ENCODE measurements at regions not wholly inside any gene's neighbourhood (a gene's known extent, or its start where the extent isn't known, plus 50 kb on each side); places are given as distances from the start of the nearest gene placed in this dataset.

DNA sequence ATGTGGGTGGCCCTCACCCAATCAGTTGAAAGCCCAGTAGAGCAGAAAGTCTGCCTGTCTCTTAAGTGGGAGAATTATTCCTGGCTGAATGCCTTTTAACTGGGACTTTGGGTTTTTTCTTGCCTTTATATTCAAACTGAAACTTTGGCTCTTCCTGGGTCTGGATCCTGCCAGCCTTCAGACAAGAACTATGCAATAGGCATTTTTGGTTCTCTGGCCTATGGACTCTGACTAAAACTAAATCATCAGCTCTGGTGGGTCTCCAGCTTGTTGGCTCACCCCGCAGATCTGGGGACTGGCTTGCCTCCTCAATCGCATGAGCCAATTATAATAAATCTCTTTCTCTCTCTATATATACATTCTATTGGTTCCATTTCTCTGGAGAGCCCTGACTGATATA is 173.0 kb upstream of the IGF1 start:
- Histone ChIP-seq H3K36me3 (ENCODE audit: control insufficient read depth, insufficient read depth, low read length) (no peaks in the 10 kb centered on the region), H3K4me1 (ENCODE audit: control insufficient read depth, insufficient read depth, low read length) (no peaks in the 10 kb centered on the region), H3K9me3 (ENCODE audit: control insufficient read depth, insufficient read depth, low read depth, low read length) (no peaks in the 10 kb centered on the region), H3K4me3 (ENCODE audit: low read depth in 2 of 2, low read length in 2 of 2) (no peak overlapping the region), H3K27me3 (ENCODE audit: control insufficient read depth, insufficient read depth, low read length) (no peaks in the 10 kb centered on the region), H3K27ac (ENCODE audit: low read length) (no peak overlapping the region)
- POLR2A ChIA-PET = no interaction called here
- intact Hi-C loops (cut with micrococcal nuclease; ENCODE audit: unreplicated experiment) (no loop called here), in situ Hi-C loops (cut with HindIII; ENCODE audit: low pct_unique_long_range_greater_than_20kb, low sequenced_read_pairs) (no loop called here)
- TF ChIP-seq, protein P1, sequence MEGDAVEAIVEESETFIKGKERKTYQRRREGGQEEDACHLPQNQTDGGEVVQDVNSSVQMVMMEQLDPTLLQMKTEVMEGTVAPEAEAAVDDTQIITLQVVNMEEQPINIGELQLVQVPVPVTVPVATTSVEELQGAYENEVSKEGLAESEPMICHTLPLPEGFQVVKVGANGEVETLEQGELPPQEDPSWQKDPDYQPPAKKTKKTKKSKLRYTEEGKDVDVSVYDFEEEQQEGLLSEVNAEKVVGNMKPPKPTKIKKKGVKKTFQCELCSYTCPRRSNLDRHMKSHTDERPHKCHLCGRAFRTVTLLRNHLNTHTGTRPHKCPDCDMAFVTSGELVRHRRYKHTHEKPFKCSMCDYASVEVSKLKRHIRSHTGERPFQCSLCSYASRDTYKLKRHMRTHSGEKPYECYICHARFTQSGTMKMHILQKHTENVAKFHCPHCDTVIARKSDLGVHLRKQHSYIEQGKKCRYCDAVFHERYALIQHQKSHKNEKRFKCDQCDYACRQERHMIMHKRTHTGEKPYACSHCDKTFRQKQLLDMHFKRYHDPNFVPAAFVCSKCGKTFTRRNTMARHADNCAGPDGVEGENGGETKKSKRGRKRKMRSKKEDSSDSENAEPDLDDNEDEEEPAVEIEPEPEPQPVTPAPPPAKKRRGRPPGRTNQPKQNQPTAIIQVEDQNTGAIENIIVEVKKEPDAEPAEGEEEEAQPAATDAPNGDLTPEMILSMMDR (IDR thresholded peaks at IDR 0.05) = no peak
- TF ChIP-seq TCF7L2 (IDR thresholded peaks at IDR 0.05; ENCODE audit: low read depth, low read length) (no peak), SIN3A (IDR thresholded peaks at IDR 0.05; ENCODE audit: borderline replicate concordance, insufficient read depth, low read depth, low read length) (no peak), POLR2AphosphoS5 (IDR thresholded peaks at IDR 0.05; ENCODE audit: low read depth, low read length) (no peak)
- TF ChIP-seq, protein P2, sequence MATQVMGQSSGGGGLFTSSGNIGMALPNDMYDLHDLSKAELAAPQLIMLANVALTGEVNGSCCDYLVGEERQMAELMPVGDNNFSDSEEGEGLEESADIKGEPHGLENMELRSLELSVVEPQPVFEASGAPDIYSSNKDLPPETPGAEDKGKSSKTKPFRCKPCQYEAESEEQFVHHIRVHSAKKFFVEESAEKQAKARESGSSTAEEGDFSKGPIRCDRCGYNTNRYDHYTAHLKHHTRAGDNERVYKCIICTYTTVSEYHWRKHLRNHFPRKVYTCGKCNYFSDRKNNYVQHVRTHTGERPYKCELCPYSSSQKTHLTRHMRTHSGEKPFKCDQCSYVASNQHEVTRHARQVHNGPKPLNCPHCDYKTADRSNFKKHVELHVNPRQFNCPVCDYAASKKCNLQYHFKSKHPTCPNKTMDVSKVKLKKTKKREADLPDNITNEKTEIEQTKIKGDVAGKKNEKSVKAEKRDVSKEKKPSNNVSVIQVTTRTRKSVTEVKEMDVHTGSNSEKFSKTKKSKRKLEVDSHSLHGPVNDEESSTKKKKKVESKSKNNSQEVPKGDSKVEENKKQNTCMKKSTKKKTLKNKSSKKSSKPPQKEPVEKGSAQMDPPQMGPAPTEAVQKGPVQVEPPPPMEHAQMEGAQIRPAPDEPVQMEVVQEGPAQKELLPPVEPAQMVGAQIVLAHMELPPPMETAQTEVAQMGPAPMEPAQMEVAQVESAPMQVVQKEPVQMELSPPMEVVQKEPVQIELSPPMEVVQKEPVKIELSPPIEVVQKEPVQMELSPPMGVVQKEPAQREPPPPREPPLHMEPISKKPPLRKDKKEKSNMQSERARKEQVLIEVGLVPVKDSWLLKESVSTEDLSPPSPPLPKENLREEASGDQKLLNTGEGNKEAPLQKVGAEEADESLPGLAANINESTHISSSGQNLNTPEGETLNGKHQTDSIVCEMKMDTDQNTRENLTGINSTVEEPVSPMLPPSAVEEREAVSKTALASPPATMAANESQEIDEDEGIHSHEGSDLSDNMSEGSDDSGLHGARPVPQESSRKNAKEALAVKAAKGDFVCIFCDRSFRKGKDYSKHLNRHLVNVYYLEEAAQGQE (IDR thresholded peaks at IDR 0.05; ENCODE audit: insufficient read depth in 1 of 2, low read depth in 2 of 2, low read length in 1 of 2) = no peak
- DNase-seq (ENCODE audit: low read depth, low spot score) = no peak
- ATAC-seq = no peak
- CTCF ChIA-PET = no interaction called here
- no TSS peak for BruUV-seq (replicated peaks)

DNA sequence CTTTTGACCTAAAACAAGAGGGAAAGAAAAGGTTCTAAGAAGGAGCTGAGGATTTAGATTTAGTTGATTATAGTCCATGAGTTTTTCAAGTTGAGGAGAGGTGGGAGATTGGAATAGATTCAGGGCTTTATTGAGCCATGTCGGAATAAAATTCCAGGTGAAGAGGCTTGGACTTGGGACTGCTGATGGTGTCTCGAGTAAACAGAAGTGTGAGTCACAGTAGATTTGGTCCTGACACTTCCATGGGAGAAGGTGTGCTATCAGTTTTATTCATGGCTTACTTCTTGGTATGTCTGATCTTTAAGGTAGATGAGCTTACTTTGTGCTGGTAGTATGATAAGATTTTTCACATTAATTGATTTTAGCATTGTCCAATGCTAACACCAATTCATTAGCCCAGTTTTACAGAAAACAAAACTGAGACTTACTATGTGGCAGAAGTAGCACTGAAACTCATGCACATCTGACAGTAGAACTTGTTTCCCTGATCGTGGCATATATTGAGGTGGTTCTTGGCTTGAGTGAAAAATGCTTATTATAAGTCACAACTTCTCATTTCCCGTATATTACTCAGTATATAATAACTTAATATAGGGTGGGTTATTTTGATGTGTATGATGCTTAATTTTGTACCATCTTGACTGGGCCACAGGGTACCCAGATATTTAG is 172.4 kb upstream of the IGF1 start:
- Histone ChIP-seq H3K27me3 (ENCODE audit: control insufficient read depth, insufficient read depth, low read length) (no peaks in the 10 kb centered on the region), H3K9me3 (ENCODE audit: control insufficient read depth, insufficient read depth, low read depth, low read length) (no peaks in the 10 kb centered on the region), H3K4me3 (ENCODE audit: low read depth in 2 of 2, low read length in 2 of 2) (no peak overlapping the region), H3K36me3 (ENCODE audit: control insufficient read depth, insufficient read depth, low read length) (no peaks in the 10 kb centered on the region), H3K4me1 (ENCODE audit: control insufficient read depth, insufficient read depth, low read length) (no peaks in the 10 kb centered on the region), H3K27ac (ENCODE audit: low read length) (no peak overlapping the region)
- DNase-seq (ENCODE audit: low read depth, low spot score) = no peak
- in situ Hi-C loops (cut with HindIII; ENCODE audit: low pct_unique_long_range_greater_than_20kb, low sequenced_read_pairs) = no loop called here
- CTCF ChIA-PET = no interaction called here
- intact Hi-C loops (cut with micrococcal nuclease; ENCODE audit: unreplicated experiment) = no loop called here
- no peak for ATAC-seq
- TF ChIP-seq, protein P1 (IDR thresholded peaks at IDR 0.05) = no peak
- TF ChIP-seq TCF7L2 (IDR thresholded peaks at IDR 0.05; ENCODE audit: low read depth, low read length) = no peak
- POLR2A ChIA-PET = no interaction called here
- BruUV-seq (replicated peaks) = no TSS peak
